Ishikawa (cell line): ENCODE measurements at regions not wholly inside any gene's neighbourhood (a gene's known extent, or its start where the extent isn't known, plus 50 kb on each side); places are given as distances from the start of the nearest gene placed in this dataset.

Experiments
- CEBPB ChIP-seq: IDR thresholded peaks from 2 replicates; pipeline ENCODE4 v1.6.1; 2012
- CREB1 ChIP-seq: IDR thresholded peaks from 2 replicates; pipeline ENCODE4 v1.6.1; 2012; ENCODE audit warnings: low read depth
- EP300 ChIP-seq: IDR thresholded peaks from 2 replicates; pipeline ENCODE4 v1.6.1; 2012; ENCODE audit warnings: borderline replicate concordance
- FOXM1 ChIP-seq: IDR thresholded peaks from 2 replicates; pipeline ENCODE4 v1.6.1; 2012; ENCODE audit warnings: low read depth, borderline replicate concordance
- MAX ChIP-seq: IDR thresholded peaks from 2 replicates; pipeline ENCODE4 v1.6.1; 2012
- NFIC ChIP-seq: IDR thresholded peaks from 2 replicates; pipeline ENCODE4 v1.6.1; 2012
- RAD21 ChIP-seq: IDR thresholded peaks from 2 replicates; pipeline ENCODE4 v1.6.1; 2012; ENCODE audit warnings: low read depth
- REST ChIP-seq: IDR thresholded peaks from 2 replicates; pipeline ENCODE4 v1.6.1; 2012; ENCODE audit warnings: low read depth, mild to moderate bottlenecking
- TAF1 ChIP-seq: IDR thresholded peaks from 2 replicates; pipeline ENCODE4 v1.6.1; 2012; ENCODE audit warnings: low read depth, mild to moderate bottlenecking
- TCF12 ChIP-seq: IDR thresholded peaks from 2 replicates; pipeline ENCODE4 v1.6.1; 2012; ENCODE audit warnings: low read depth
- TEAD4 ChIP-seq: IDR thresholded peaks from 2 replicates; pipeline ENCODE4 v1.6.1; 2012
- USF1 ChIP-seq: IDR thresholded peaks from 2 replicates; pipeline ENCODE4 v1.6.1; 2012
- YY1 ChIP-seq: IDR thresholded peaks from 2 replicates; pipeline ENCODE4 v1.6.1; 2012; ENCODE audit warnings: low read depth
- ZBTB7A ChIP-seq: IDR thresholded peaks from 2 replicates; pipeline ENCODE4 v1.6.1; 2012; ENCODE audit warnings: low read depth

- TF ChIP-seq EP300 (no peak), USF1 (no peak), RAD21 (no peak), YY1 (no peak), TAF1 (no peak), TCF12 (no peak), REST (no peak), MAX (no peak), CREB1 (no peak), NFIC (no peak), TEAD4 (no peak), ZBTB7A (no peak), CEBPB (no peak), FOXM1 (no peak)
Observed at GRCh38 chr13:107865643-107866031, 349.7 kb downstream of the LIG4 start.
